ENCODE measurements at regions not wholly inside any gene's neighbourhood (a gene's known extent, or its start where the extent isn't known, plus 50 kb on each side); places are given as distances from the start of the nearest gene placed in this dataset.

DNA sequence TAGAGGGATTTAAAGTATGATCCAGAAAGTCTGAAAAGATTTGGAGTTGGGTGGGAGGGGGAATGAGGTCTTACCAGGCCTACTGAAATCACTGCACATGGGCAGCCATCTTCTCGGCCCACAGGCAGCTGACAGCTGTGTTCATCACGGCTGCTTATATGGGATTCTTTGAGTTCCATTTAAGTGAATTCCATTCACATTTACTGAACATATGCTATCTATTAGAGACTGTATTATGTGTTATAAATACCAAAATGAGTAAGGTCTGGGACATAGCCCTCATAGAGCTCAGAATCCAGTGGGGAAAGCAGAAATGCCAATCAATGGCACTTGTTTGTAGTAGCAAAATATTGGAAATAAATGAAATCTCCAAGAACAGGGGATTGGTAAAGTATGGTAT is 91.1 kb downstream of the TRIM42 start:
- Histone ChIP-seq H3K27me3 (no peaks in the 10 kb centered on the region), H3K4me3 (no peak overlapping the region), H3K4me1 (replicated peaks in 1 of 2) (no peaks in the 10 kb centered on the region), H3K36me3 (replicated peaks in 1 of 2) (no peaks in the 10 kb centered on the region), H3K9me3 (replicated peaks in 1 of 3) (no peaks in the 10 kb centered on the region), H3K27ac (no peak overlapping the region)
- intact Hi-C loops (cut with DNase I): no loop called here
- DNase-seq: no peak
- no peak for TF ChIP-seq POLR2A (IDR thresholded peaks at IDR 0.05)
- TF ChIP-seq, protein P1, sequence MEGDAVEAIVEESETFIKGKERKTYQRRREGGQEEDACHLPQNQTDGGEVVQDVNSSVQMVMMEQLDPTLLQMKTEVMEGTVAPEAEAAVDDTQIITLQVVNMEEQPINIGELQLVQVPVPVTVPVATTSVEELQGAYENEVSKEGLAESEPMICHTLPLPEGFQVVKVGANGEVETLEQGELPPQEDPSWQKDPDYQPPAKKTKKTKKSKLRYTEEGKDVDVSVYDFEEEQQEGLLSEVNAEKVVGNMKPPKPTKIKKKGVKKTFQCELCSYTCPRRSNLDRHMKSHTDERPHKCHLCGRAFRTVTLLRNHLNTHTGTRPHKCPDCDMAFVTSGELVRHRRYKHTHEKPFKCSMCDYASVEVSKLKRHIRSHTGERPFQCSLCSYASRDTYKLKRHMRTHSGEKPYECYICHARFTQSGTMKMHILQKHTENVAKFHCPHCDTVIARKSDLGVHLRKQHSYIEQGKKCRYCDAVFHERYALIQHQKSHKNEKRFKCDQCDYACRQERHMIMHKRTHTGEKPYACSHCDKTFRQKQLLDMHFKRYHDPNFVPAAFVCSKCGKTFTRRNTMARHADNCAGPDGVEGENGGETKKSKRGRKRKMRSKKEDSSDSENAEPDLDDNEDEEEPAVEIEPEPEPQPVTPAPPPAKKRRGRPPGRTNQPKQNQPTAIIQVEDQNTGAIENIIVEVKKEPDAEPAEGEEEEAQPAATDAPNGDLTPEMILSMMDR (IDR thresholded peaks at IDR 0.05): no peak
- WGBS, 4 donors: 71 to 82% (median 75%) methylated on average over 2 of the region's 2 CpGs

DNA sequence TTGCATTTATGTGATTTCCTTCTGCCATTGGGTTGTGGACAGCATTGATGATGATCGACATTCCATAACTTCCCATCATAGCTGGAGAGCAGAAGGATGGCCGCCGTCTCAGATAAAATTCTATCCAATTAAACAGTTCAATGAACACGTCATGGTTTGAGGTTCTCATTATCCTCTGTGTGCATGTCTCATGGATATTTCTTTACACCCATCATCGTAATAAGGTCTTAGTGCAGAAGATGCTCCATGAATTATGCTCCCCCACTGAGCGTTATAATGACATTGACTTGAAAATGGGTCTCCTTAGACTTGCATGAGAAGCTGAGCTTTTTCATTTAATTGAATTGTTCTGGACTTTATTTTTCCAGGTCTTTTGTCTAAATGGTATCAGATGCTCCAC is 92.1 kb downstream of the TRIM42 start:
- H3K9me3 ChIP-seq (replicated peaks in 1 of 3): no peaks in the 10 kb centered on the region
- intact Hi-C loops (cut with DNase I): no loop called here
- H3K36me3 ChIP-seq (replicated peaks in 1 of 2): no peaks in the 10 kb centered on the region
- WGBS, 4 donors: 72 to 94% (median 83%) methylated on average over 6 of the region's 6 CpGs
- TF ChIP-seq POLR2A (IDR thresholded peaks at IDR 0.05): no peak
- TF ChIP-seq, protein P1 (IDR thresholded peaks at IDR 0.05): no peak
- no peaks in the 10 kb centered on the region for H3K27me3 ChIP-seq
- H3K4me3 ChIP-seq: no peak overlapping the region
- H3K27ac ChIP-seq: no peak overlapping the region
- no peak for DNase-seq
- H3K4me1 ChIP-seq (replicated peaks in 1 of 2): no peaks in the 10 kb centered on the region

DNA sequence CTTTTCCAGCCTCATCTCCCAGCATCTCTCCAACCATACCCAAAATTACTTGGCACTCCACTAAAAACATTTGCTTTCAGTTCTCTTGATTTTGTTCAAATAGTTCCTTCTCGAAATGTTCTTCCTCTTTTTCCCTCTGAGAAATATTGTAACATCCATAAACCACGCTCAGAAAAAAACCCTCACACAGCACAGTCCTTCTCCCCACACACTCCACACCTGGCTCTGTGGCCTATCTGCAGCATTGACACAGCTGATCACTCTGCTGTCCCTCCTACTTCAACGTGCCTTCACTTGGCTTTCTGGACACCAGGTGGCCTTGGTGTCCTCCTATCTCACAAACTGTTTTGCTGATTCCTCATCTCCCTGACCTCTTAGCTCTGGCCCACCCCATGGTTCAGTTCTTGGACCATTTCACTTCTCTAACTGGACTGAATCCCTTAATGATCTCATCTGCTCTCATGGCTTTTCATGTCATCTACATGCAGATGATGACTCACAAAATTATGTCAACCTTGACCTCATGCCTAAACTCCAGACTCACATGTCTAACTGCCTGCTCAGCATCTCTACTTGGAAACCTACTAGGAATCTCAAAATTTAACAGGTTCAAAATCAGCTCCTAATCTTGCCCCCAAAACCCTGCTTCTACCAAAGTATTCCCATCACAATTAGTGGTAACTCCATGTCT is 93.3 kb downstream of the TRIM42 start:
- no peaks in the 10 kb centered on the region for H3K27me3 ChIP-seq
- H3K36me3 ChIP-seq (replicated peaks in 1 of 2): no peaks in the 10 kb centered on the region
- DNase-seq: no peak
- intact Hi-C loops (cut with DNase I): no loop called here
- H3K4me1 ChIP-seq (replicated peaks in 1 of 2): no peaks in the 10 kb centered on the region
- TF ChIP-seq, protein P1 (IDR thresholded peaks at IDR 0.05): no peak
- no peak for TF ChIP-seq POLR2A (IDR thresholded peaks at IDR 0.05)
- H3K9me3 ChIP-seq (replicated peaks in 1 of 3): no peaks in the 10 kb centered on the region
- H3K4me3 ChIP-seq: no peak overlapping the region
- H3K27ac ChIP-seq: no peak overlapping the region
- WGBS, 4 donors: 56 to 65% (median 59%) methylated on average over 3 of the region's 3 CpGs

DNA sequence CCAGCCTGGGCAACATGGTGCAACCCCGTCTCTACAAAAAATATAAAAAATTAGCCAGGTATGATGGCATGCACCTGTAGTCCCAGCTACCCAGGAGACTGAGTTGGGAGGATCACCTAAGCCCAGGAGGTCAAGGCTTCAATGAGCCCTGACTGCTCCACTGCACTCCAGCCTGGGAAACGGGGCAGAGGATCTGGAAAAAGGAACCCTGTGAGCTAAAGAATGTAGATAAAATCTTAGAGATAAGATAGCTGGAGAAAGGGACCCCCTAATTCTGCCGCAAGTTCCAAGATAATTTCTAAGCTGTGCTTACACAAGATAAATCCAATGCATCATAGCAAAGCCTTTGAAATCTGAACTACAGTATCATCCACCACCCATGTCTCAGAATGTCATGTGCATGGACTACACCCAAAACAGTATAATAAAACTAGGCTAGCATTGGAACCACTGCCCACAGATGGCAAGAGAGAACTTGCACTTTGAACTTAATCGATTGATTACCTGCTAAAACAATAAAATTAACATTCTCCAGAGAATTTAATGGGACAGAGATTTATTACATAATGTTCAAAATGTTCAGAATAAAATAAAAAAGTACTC is 99.9 kb downstream of the TRIM42 start:
- H3K4me1 ChIP-seq (replicated peaks in 1 of 2): no peaks in the 10 kb centered on the region
- H3K4me3 ChIP-seq: no peak overlapping the region
- intact Hi-C loops (cut with DNase I): no loop called here
- peaks cover 0 to 2% (median 0%) of the 10 kb centered on the region in 3 donors for H3K9me3 ChIP-seq (replicated peaks in 1 of 3)
- 56 to 63% (median 57%) methylated on average over 4 of the region's 4 CpGs for WGBS, 4 donors
- TF ChIP-seq POLR2A (IDR thresholded peaks at IDR 0.05): no peak
- TF ChIP-seq, protein P1 (IDR thresholded peaks at IDR 0.05): no peak
- DNase-seq: no peak
- H3K27ac ChIP-seq: no peak overlapping the region
- H3K36me3 ChIP-seq (replicated peaks in 1 of 2): no peaks in the 10 kb centered on the region
- no peaks in the 10 kb centered on the region for H3K27me3 ChIP-seq
